Psoas muscle (tissue), 7 donors: ENCODE measurements at regions not wholly inside any gene's neighbourhood (a gene's known extent, or its start where the extent isn't known, plus 50 kb on each side); places are given as distances from the start of the nearest gene placed in this dataset.

Source experiments
- ATAC-seq, 4 donors: fragments of 200-7000 bp; cut with Tn5 transposase; one replicate each; pipeline ENCODE4 v1.9.1; 2020; ENCODE audit warnings: moderate library complexity in 3 of 4, mild to moderate bottlenecking in 2 of 4
- DNase-seq, 2 donors: peaks; one replicate each; pipeline ENCODE4 v3.0.0-alpha.2; 2020
- H3K27ac ChIP-seq: fragments of 200-600 bp; one replicate; pipeline ENCODE4 v1.8.0; 2022
- H3K27me3 ChIP-seq, 3 donors: fragments of 200-600 bp in 1 of 3; one replicate each; pipeline versions ENCODE4 v1.6.1 to v1.8.0; 2013 to 2022; ENCODE audit warnings: low read length in 2 of 3, mild to moderate bottlenecking in 2 of 3, moderate library complexity in 1 of 3; ENCODE audit not compliant: insufficient read depth in 3 of 3
- H3K36me3 ChIP-seq, 2 donors: fragments of 200-600 bp in 1 of 2; one replicate each; pipeline versions ENCODE4 v1.6.1 to v1.8.0; 2013 to 2022; ENCODE audit warnings: low read depth in 1 of 2, mild to moderate bottlenecking in 1 of 2, moderate library complexity in 1 of 2; ENCODE audit not compliant: insufficient read depth in 1 of 2
- H3K4me1 ChIP-seq: fragments of 200-600 bp; one replicate; pipeline ENCODE4 v1.8.0; 2022
- H3K4me3 ChIP-seq: fragments of 200-600 bp; one replicate; pipeline ENCODE4 v1.8.0; 2022; ENCODE audit warnings: mild to moderate bottlenecking
- H3K9me3 ChIP-seq: fragments of 200-600 bp; one replicate; pipeline ENCODE4 v1.8.0; 2022
- WGBS, 3 donors: extraction: QIAGEN DNeasy Blood & Tissue Kit; methylation state at CpG; one replicate each; pipeline versions ENCODE4 v1.1.6 to v1.1.7; 2013; 5-methylcytosine and 5-hydroxymethylcytosine counted together
- intact Hi-C, 2 donors: fragments of 100-400 bp; cut with DNase I; formaldehyde crosslinking; loops; one replicate each; pipeline versions ENCODE4 v1.11.0 to v1.14.2; 2022
- TF ChIP-seq, protein P1 (sequence below): fragments of 200-600 bp; IDR thresholded peaks from one replicate; pipeline ENCODE4 v1.8.0; 2022; ENCODE audit warnings: antibody characterized with exemption
- donor health status: healthy with polysubstance abuse.
- donor health status: DM: no; HTN: no; CAD: no; lungs with moderate emphysema.
- donor health status: Bipolar disorder and iron deficiency.
- donor health status: healthy.
- donor health status: DM: yes; HTN: yes; CAD: no.
- donor health status: DM: no; HTN: no; CAD: no.
- donor health status: DM: yes; HTN: yes; CAD: no.

DNA sequence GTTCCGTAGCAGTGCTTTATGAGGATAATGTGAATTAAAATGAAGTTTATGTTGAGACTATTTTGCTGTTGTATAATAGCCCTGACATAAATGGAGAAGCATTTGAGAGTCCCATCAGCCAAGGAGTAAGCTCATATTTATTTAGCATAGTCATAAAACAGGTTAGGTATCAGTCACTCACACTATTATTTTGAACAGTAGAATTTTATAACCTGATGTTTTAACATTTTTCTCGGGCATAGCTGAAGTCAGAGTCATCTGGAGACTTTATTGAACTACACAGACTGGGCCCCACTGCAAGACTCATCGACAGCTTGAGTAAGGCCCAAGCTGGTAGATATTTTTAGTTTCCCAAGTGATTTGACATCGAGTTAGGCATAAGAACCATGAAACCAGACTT lies 620.3 kb upstream of the WWC1 start:
- no peak overlapping the region for H3K4me3 ChIP-seq
- no peak for ATAC-seq

DNA sequence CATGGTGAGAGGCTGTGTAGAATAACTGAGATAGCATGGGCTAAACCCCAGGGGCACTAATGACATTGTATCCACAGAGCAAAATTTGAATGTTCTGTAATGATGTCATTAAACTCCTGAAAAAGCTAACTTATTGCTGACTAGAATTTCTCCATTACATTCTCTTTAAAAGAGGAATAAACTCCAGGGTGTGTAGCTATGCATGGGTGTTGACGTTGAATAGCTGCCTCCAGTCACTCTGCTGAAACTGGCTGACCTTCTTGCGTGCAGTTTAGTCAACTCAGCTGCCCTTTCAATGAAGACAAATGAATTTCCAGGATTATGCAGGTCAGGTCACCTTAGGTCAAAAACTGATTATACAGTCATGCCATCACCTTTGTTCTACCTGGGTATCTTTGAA lies 617.5 kb upstream of the WWC1 start:
- DNase-seq (no peak), ATAC-seq (no peak)
- no peaks in the 10 kb centered on the region for H3K9me3 ChIP-seq
- H3K4me1 ChIP-seq: no peaks in the 10 kb centered on the region
- no peaks in the 10 kb centered on the region for H3K27me3 ChIP-seq
- TF ChIP-seq, protein P1, sequence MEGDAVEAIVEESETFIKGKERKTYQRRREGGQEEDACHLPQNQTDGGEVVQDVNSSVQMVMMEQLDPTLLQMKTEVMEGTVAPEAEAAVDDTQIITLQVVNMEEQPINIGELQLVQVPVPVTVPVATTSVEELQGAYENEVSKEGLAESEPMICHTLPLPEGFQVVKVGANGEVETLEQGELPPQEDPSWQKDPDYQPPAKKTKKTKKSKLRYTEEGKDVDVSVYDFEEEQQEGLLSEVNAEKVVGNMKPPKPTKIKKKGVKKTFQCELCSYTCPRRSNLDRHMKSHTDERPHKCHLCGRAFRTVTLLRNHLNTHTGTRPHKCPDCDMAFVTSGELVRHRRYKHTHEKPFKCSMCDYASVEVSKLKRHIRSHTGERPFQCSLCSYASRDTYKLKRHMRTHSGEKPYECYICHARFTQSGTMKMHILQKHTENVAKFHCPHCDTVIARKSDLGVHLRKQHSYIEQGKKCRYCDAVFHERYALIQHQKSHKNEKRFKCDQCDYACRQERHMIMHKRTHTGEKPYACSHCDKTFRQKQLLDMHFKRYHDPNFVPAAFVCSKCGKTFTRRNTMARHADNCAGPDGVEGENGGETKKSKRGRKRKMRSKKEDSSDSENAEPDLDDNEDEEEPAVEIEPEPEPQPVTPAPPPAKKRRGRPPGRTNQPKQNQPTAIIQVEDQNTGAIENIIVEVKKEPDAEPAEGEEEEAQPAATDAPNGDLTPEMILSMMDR: no peak
- H3K36me3 ChIP-seq: no peaks in the 10 kb centered on the region
- no peak overlapping the region for H3K4me3 ChIP-seq
- H3K27ac ChIP-seq: no peak overlapping the region
- 59 to 80% (median 70%) methylated on average over 2 of the region's 2 CpGs for WGBS, 3 donors
- intact Hi-C loops: no loop called here

More for the DNA sequence above, 620.3 kb upstream of the WWC1 start:
- DNase-seq: no peak
- WGBS, 3 donors: 64 to 71% (median 68%) methylated on average over 4 of the region's 4 CpGs
- TF ChIP-seq, protein P1: no peak
- Histone ChIP-seq H3K4me1 (no peaks in the 10 kb centered on the region), H3K36me3 (no peaks in the 10 kb centered on the region), H3K9me3 (no peaks in the 10 kb centered on the region), H3K27ac (no peak overlapping the region), H3K27me3 (no peaks in the 10 kb centered on the region)
- intact Hi-C loops: no loop called here

DNA sequence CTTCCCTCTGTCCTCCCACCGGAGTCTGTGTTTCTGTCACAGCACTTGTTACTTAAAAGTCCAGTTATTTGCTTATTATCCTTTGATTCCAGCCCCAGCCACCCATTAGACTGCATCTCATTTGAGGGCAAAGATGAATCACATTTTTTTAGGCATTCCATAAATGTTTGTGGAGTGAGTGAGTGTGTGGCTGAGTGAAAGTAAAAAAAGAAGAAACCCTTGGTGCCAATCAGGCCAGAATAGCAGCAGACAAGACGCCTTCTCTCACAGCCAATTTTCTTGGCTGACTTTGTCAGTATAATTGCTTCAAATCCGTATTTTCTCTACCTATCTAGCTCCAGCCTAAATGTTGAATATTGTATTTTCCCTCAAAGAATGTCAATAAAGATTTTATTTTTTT lies 613.0 kb upstream of the WWC1 start:
- H3K4me1 ChIP-seq: no peaks in the 10 kb centered on the region
- no peak overlapping the region for H3K4me3 ChIP-seq
- intact Hi-C loops: no loop called here
- no peaks in the 10 kb centered on the region for H3K36me3 ChIP-seq
- DNase-seq (no peak), ATAC-seq (no peak)
- no peaks in the 10 kb centered on the region for H3K9me3 ChIP-seq
- WGBS, 3 donors: 78 to 81% (median 78%) methylated on average over 3 of the region's 3 CpGs
- no peaks in the 10 kb centered on the region for H3K27me3 ChIP-seq
- TF ChIP-seq, protein P1: no peak
- H3K27ac ChIP-seq: no peak overlapping the region

DNA sequence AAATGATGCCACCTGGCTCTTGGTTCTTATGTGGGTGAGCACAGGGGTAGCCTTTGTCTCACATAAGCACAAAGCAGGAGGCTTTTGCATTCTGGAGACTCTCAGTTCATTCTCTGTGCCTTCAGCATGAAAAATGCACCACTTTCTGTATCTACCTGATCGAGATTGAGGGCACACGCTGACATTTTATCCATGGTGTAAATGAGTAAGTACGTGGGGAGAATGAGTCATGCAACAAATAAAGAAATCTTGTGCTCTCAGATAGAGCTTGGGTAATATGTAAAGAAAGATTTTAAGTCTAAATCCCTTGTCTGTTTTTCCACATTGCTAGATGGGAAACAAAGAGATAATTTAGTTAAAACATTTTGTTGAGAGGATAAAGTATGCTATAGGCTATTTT lies 607.2 kb upstream of the WWC1 start:
- Histone ChIP-seq H3K4me1 (no peaks in the 10 kb centered on the region), H3K27ac (no peak overlapping the region), H3K27me3 (no peaks in the 10 kb centered on the region), H3K9me3 (no peaks in the 10 kb centered on the region), H3K36me3 (no peaks in the 10 kb centered on the region), H3K4me3 (no peak overlapping the region)
- WGBS, 3 donors: 82 to 87% (median 83%) methylated on average over 3 of the region's 3 CpGs
- TF ChIP-seq, protein P1: no peak
- DNase-seq (no peak), ATAC-seq (no peak)
- intact Hi-C loops: no loop called here

DNA sequence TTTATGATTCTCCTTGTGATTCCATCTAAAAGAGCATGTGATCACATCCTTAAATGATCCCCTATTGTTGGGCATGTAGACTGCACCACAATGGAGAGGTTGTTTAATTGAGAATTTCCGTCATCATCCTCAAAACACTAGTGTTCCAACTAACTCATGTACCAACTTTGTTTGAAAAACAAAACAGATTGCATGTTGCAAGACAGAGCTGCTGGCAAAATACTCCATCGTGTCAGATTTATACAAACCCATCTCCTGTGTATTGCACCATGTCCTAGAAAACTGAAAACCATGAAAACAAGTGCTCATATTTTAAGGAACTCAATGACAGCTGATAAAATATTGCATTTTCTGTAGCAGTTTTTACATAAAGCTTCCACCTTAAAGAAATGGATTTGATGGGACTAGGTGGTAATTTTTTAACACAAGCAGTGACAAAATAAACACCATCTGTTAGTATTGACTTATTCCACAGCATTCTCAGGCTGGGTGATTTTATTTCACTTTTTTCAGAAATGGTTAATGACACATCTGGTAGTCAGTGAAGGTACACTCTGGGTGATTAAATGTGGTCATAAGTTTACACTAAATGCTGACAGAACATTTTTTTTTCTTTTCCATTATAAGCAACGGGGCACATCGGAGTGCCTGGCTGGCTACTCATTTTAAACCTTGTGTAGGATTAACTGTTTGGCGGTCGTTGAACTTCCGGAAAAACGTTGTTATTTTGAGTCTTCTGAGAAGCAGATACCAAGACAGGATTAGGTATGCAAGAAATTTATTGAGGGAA lies 602.9 kb upstream of the WWC1 start:
- TF ChIP-seq, protein P1: no peak
- Histone ChIP-seq H3K4me1 (no peaks in the 10 kb centered on the region), H3K27ac (no peak overlapping the region), H3K4me3 (no peak overlapping the region), H3K36me3 (no peaks in the 10 kb centered on the region), H3K9me3 (no peaks in the 10 kb centered on the region), H3K27me3 (no peaks in the 10 kb centered on the region)
- intact Hi-C loops: loop anchor here in 1 of 2 donors (1.0 kb wide), 1 partner anchor 19 kb away; no protein-coding TSS in a partner anchor
- ATAC-seq (no peak), DNase-seq (no peak)
- WGBS, 3 donors: 72 to 75% (median 72%) methylated on average over 8 of the region's 8 CpGs
